SK-N-SH (cell line): ENCODE measurements at regions not wholly inside any gene's neighbourhood (a gene's known extent, or its start where the extent isn't known, plus 50 kb on each side); places are given as distances from the start of the nearest gene placed in this dataset.

Source experiments
- CHD2 ChIP-seq: fragments of 150-350 bp; IDR thresholded peaks from 2 replicates; pipeline ENCODE4 v1.6.1; 2018; ENCODE audit warnings: low read length; ENCODE audit not compliant: partially characterized antibody
- CTCF ChIP-seq: fragments of 200-600 bp; sonication (generic); IDR thresholded peaks from 2 replicates; pipeline ENCODE4 v1.6.1; 2017; ENCODE audit warnings: antibody characterized with exemption, mild to moderate bottlenecking, moderate library complexity
- GABPA ChIP-seq: IDR thresholded peaks from 2 replicates; pipeline ENCODE4 v1.4.0; 2012; ENCODE audit warnings: low read depth, mild to moderate bottlenecking
- MXI1 ChIP-seq: IDR thresholded peaks from 2 replicates; pipeline ENCODE4 v1.6.1; 2012; ENCODE audit warnings: mild to moderate bottlenecking, low read depth, low read length, improper control_type of control experiment
- RCOR1 ChIP-seq: fragments of 150-350 bp; IDR thresholded peaks from 2 replicates; pipeline ENCODE4 v1.6.1; 2017; ENCODE audit warnings: antibody characterized with exemption, low read length
- REST ChIP-seq: IDR thresholded peaks from 2 replicates; pipeline ENCODE4 v1.6.1; 2012; ENCODE audit warnings: mild to moderate bottlenecking, low read depth, low read length, moderate library complexity
- SIN3A ChIP-seq: IDR thresholded peaks from 2 replicates; pipeline ENCODE4 v1.6.1; 2012; ENCODE audit warnings: low read depth, mild to moderate bottlenecking, low read length, moderate library complexity, borderline replicate concordance
- SMC3 ChIP-seq: IDR thresholded peaks from 2 replicates; pipeline ENCODE4 v1.6.1; 2012; ENCODE audit warnings: low read depth, low read length, improper control_type of control experiment
- USF1 ChIP-seq: IDR thresholded peaks from 2 replicates; pipeline ENCODE4 v1.4.0; 2012; ENCODE audit warnings: low read depth, borderline replicate concordance
- YY1 ChIP-seq: IDR thresholded peaks from 2 replicates; pipeline ENCODE4 v1.4.0; 2012; ENCODE audit warnings: low read depth, mild to moderate bottlenecking

GRCh38 chrX:25726539-25726938 is 411.6 kb upstream of the MAGEB18 start:
- no peak for TF ChIP-seq GABPA
- no peak for TF ChIP-seq CTCF
- TF ChIP-seq USF1: no peak
- no peak for TF ChIP-seq CHD2
- no peak for TF ChIP-seq RCOR1
- no peak for TF ChIP-seq MXI1
- no peak for TF ChIP-seq REST
- no peak for TF ChIP-seq SMC3
- TF ChIP-seq YY1: no peak
- no peak for TF ChIP-seq SIN3A
